DND-41 (cell line): ENCODE measurements at regions not wholly inside any gene's neighbourhood (a gene's known extent, or its start where the extent isn't known, plus 50 kb on each side); places are given as distances from the start of the nearest gene placed in this dataset.

Experiments used
- ATAC-seq: fragments of 200-7000 bp; cut with Tn5 transposase; 3 replicates; pipeline ENCODE4 v1.9.1; 2021; ENCODE audit warnings: low read depth; ENCODE audit not compliant: insufficient read depth
- DNase-seq: peaks from one replicate; pipeline ENCODE4 v3.0.0-alpha.2; 2020
- H2AFZ ChIP-seq: 2 replicates; pipeline ENCODE4 v1.6.0; 2012; ENCODE audit warnings: low read depth, low read length
- H3K27ac ChIP-seq: 2 replicates; pipeline ENCODE4 v1.5.1; 2012; ENCODE audit warnings: low read length, inconsistent platforms
- H3K27me3 ChIP-seq: fragments of 200-600 bp; sonication (generic); 2 replicates; pipeline ENCODE4 v1.6.0; 2012; ENCODE audit warnings: low read length, mild to moderate bottlenecking, inconsistent platforms; ENCODE audit not compliant: insufficient read depth, poor library complexity
- H3K36me3 ChIP-seq: 2 replicates; pipeline ENCODE4 v1.5.1; 2012; ENCODE audit warnings: low read length, inconsistent platforms; ENCODE audit not compliant: insufficient read depth
- H3K4me1 ChIP-seq: 2 replicates; pipeline ENCODE4 v1.5.1; 2012; ENCODE audit warnings: mild to moderate bottlenecking, low read length; ENCODE audit not compliant: insufficient read depth
- H3K4me2 ChIP-seq: 2 replicates; pipeline ENCODE4 v1.6.0; 2012; ENCODE audit warnings: mild to moderate bottlenecking, moderate library complexity, low read length, inconsistent platforms; ENCODE audit not compliant: insufficient read depth
- H3K4me3 ChIP-seq, 2 experiments: fragments of 200-600 bp in 1 of 2; shearing (Covaris generic) in 1 of 2; 2 replicates each; pipeline ENCODE4 v1.5.1; 2012 to 2016; ENCODE audit warnings: inconsistent platforms in 2 of 2, low read length in 2 of 2, mild to moderate bottlenecking in 2 of 2, low read depth in 1 of 2, moderate library complexity in 1 of 2
- H3K79me2 ChIP-seq: 2 replicates; pipeline ENCODE4 v1.6.0; 2012; ENCODE audit warnings: low read length, inconsistent platforms; ENCODE audit not compliant: insufficient read depth
- H3K9ac ChIP-seq: 2 replicates; pipeline ENCODE4 v1.6.0; 2012; ENCODE audit warnings: low read depth, mild to moderate bottlenecking, inconsistent platforms, low read length, moderate library complexity
- H3K9me3 ChIP-seq: 2 replicates; pipeline ENCODE4 v1.5.1; 2012; ENCODE audit warnings: low read length, moderate library complexity, mild to moderate bottlenecking, inconsistent platforms; ENCODE audit not compliant: insufficient read depth, severe bottlenecking
- H4K20me1 ChIP-seq: 2 replicates; pipeline ENCODE4 v1.6.0; 2012; ENCODE audit warnings: low read length; ENCODE audit not compliant: insufficient read depth
- CTCF ChIP-seq: IDR thresholded peaks from 2 replicates; pipeline ENCODE4 v1.5.1; 2012; ENCODE audit warnings: borderline replicate concordance, low read length, moderate library complexity, mild to moderate bottlenecking; ENCODE audit not compliant: poor library complexity, severe bottlenecking; ENCODE audit errors: extremely low read depth
- EZH2 ChIP-seq: IDR thresholded peaks from 3 replicates; pipeline ENCODE4 v1.6.1; 2012; ENCODE audit warnings: borderline replicate concordance, low read depth, mild to moderate bottlenecking, moderate library complexity, low read length, inconsistent platforms; ENCODE audit not compliant: severe bottlenecking

- Histone ChIP-seq H3K4me3 (no peak overlapping the region), H3K79me2 (no peaks in the 10 kb centered on the region), H3K4me2 (no peak overlapping the region), H3K9me3 (no peaks in the 10 kb centered on the region), H3K36me3 (no peaks in the 10 kb centered on the region), H3K27ac (no peak overlapping the region), H2AFZ (no peak overlapping the region), H3K4me1 (no peaks in the 10 kb centered on the region), H3K9ac (no peak overlapping the region), H3K27me3 (no peaks in the 10 kb centered on the region), H4K20me1 (no peaks in the 10 kb centered on the region)
- TF ChIP-seq EZH2, result no peak
- TF ChIP-seq CTCF, result no peak
- ATAC-seq, result no peak
- no peak for DNase-seq
These were observed 352.6 kb downstream of the CAAP1 start for GRCh38 chr9:26539867-26540493.

GRCh38 chr9:26537211-26537610 is 355.4 kb downstream of the CAAP1 start:
- H2AFZ ChIP-seq, result no peak overlapping the region

GRCh38 chr9:26535151-26535550 is 357.5 kb downstream of the CAAP1 start:
- Histone ChIP-seq H3K9ac (no peak overlapping the region), H3K36me3 (no peaks in the 10 kb centered on the region), H2AFZ (no peak overlapping the region), H3K27ac (no peak overlapping the region), H3K27me3 (no peaks in the 10 kb centered on the region), H4K20me1 (no peaks in the 10 kb centered on the region), H3K4me1 (no peaks in the 10 kb centered on the region), H3K4me2 (no peak overlapping the region), H3K9me3 (no peaks in the 10 kb centered on the region), H3K4me3 (no peak overlapping the region), H3K79me2 (no peaks in the 10 kb centered on the region)
- DNase-seq (no peak), ATAC-seq (no peak)
- TF ChIP-seq EZH2, result no peak

More at GRCh38 chr9:26537211-26537610, 355.4 kb downstream of the CAAP1 start:
- no peaks in the 10 kb centered on the region for H4K20me1 ChIP-seq
- no peak overlapping the region for H3K4me3 ChIP-seq
- ATAC-seq (no peak), DNase-seq (no peak)
- H3K4me2 ChIP-seq, result no peak overlapping the region
- H3K27me3 ChIP-seq, result no peaks in the 10 kb centered on the region
- H3K36me3 ChIP-seq, result no peaks in the 10 kb centered on the region
- H3K27ac ChIP-seq, result no peak overlapping the region
- no peaks in the 10 kb centered on the region for H3K4me1 ChIP-seq
- H3K9ac ChIP-seq, result no peak overlapping the region
- H3K9me3 ChIP-seq, result no peaks in the 10 kb centered on the region
- H3K79me2 ChIP-seq, result no peaks in the 10 kb centered on the region
- TF ChIP-seq CTCF, result no peak
- no peak for TF ChIP-seq EZH2

- Histone ChIP-seq H3K9ac (no peak overlapping the region), H4K20me1 (no peaks in the 10 kb centered on the region), H3K79me2 (no peaks in the 10 kb centered on the region), H3K27ac (no peak overlapping the region), H3K27me3 (no peaks in the 10 kb centered on the region), H3K4me1 (no peaks in the 10 kb centered on the region), H3K4me2 (no peak overlapping the region), H2AFZ (no peak overlapping the region), H3K36me3 (no peaks in the 10 kb centered on the region), H3K9me3 (no peaks in the 10 kb centered on the region), H3K4me3 (no peak overlapping the region)
- DNase-seq, result no peak
- TF ChIP-seq CTCF (no peak), EZH2 (no peak)
- no peak for ATAC-seq
These were observed 361.8 kb downstream of the CAAP1 start for GRCh38 chr9:26530841-26531240.
